Caco-2 (cell line): ENCODE measurements at regions not wholly inside any gene's neighbourhood (a gene's known extent, or its start where the extent isn't known, plus 50 kb on each side); places are given as distances from the start of the nearest gene placed in this dataset.

Experiments used
- BruUV-seq: library from RNA; stranded (reverse); fragments of 400-500 nt; replicated peaks from 2 replicates; lab custom pipeline; 2021; lab: Mats Ljungman, UMichigan
- CTCF ChIA-PET: fragments of 300-600 bp; sonication (Branson Sonifier 250); formaldehyde crosslinking; loops from one replicate; lab custom pipeline; 2022; ENCODE audit warnings: antibody characterized with exemption; lab: Charles Lee
- POLR2A ChIA-PET: fragments of 300-600 bp; sonication (Branson Sonifier 250); formaldehyde crosslinking; loops from one replicate; lab custom pipeline; 2022; ENCODE audit warnings: antibody characterized with exemption; lab: Charles Lee
- DNase-seq, 2 experiments: peaks; one replicate each; pipeline versions ENCODE4 v3.0.0 to v3.0.0-alpha.2; 2020 to 2022
- H3K27me3 ChIP-seq: replicated peaks from 2 replicates; pipeline ENCODE4 v1.6.0; 2011; ENCODE audit warnings: low read length; ENCODE audit not compliant: control insufficient read depth, insufficient read depth
- H3K36me3 ChIP-seq: 2 replicates; pipeline ENCODE4 v1.5.1; 2011; ENCODE audit warnings: low read length; ENCODE audit not compliant: control insufficient read depth, insufficient read depth
- H3K4me1 ChIP-seq: fragments of 250-450 bp; sonication (Bioruptor Pico); 2 replicates; pipeline ENCODE4 v1.5.1; 2020; ENCODE audit warnings: mild to moderate bottlenecking
- H3K4me3 ChIP-seq: 2 replicates; pipeline ENCODE4 v1.5.1; 2011; ENCODE audit warnings: low read depth, mild to moderate bottlenecking, control low read depth, low read length
- H3K9me3 ChIP-seq: fragments of 250-450 bp; sonication (Bioruptor Pico); 2 replicates; pipeline ENCODE4 v1.5.1; 2020; ENCODE audit warnings: mild to moderate bottlenecking, moderate library complexity
- H3K27ac Mint-ChIP-seq: one replicate; pipeline ENCODE4 v1.8.0; 2022; ENCODE audit warnings: mixed read lengths; ENCODE audit not compliant: unreplicated experiment
- H3K27me3 Mint-ChIP-seq: one replicate; pipeline ENCODE4 v1.8.0; 2022; ENCODE audit warnings: mixed read lengths; ENCODE audit not compliant: insufficient read depth, unreplicated experiment
- H3K36me3 Mint-ChIP-seq: one replicate; pipeline ENCODE4 v1.8.0; 2022; ENCODE audit warnings: mild to moderate bottlenecking, mixed read lengths; ENCODE audit not compliant: insufficient read depth, unreplicated experiment
- H3K4me1 Mint-ChIP-seq: one replicate; pipeline ENCODE4 v1.8.0; 2022; ENCODE audit warnings: low read depth, mixed read lengths; ENCODE audit not compliant: unreplicated experiment
- H3K4me3 Mint-ChIP-seq: one replicate; pipeline ENCODE4 v1.8.0; 2022; ENCODE audit warnings: mild to moderate bottlenecking, moderate library complexity, mixed read lengths; ENCODE audit not compliant: unreplicated experiment
- H3K9me3 Mint-ChIP-seq: one replicate; pipeline ENCODE4 v1.8.0; 2022; ENCODE audit warnings: mixed read lengths; ENCODE audit not compliant: unreplicated experiment
- intact Hi-C: fragments of 100-400 bp; cut with micrococcal nuclease; formaldehyde crosslinking; loops from one replicate; pipeline ENCODE4 v1.10.0; 2022; ENCODE audit not compliant: unreplicated experiment
- TF ChIP-seq, protein P1 (sequence below), 2 experiments: fragments of 200-600 bp in 1 of 2; IDR thresholded peaks; 1 replicate in 1 of 2; 2 replicates in 1 of 2; pipeline versions ENCODE4 v1.5.1 to v1.8.0; 2011 to 2022; ENCODE audit warnings: antibody characterized with exemption in 1 of 2, control low read depth in 1 of 2, inconsistent platforms in 1 of 2, low read depth in 1 of 2, low read length in 1 of 2, mild to moderate bottlenecking in 1 of 2, moderate library complexity in 1 of 2; ENCODE audit not compliant: insufficient read depth in 1 of 2, severe bottlenecking in 1 of 2, unreplicated experiment in 1 of 2

DNA sequence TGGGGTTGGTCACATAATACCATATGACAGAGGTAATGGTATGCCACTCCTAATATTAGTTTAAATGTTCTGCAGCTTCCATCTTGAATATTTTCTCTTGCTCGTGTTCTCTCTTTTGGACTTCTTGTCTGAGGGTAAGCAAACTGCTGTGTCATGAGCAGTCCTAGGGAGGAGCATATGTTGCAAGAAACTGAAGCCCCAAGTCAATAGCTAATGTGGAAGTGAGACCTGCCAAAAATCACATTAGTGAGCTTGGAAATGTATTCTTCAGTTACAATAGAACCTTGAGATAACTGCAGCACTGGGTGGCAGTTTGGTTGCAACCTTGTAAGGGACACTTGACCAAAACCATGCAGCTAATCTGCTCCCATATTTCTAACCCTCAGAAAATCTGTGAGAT, 178.2 kb upstream of the IMPG1 start:
- H3K27me3 ChIP-seq: no peaks in the 10 kb centered on the region
- H3K36me3 Mint-ChIP-seq: no peaks in the 10 kb centered on the region
- no peak overlapping the region for H3K27ac Mint-ChIP-seq
- no peak overlapping the region for H3K4me3 Mint-ChIP-seq
- BruUV-seq: no TSS peak
- no peak overlapping the region for H3K4me3 ChIP-seq
- no peaks in the 10 kb centered on the region for H3K36me3 ChIP-seq
- TF ChIP-seq, protein P1, sequence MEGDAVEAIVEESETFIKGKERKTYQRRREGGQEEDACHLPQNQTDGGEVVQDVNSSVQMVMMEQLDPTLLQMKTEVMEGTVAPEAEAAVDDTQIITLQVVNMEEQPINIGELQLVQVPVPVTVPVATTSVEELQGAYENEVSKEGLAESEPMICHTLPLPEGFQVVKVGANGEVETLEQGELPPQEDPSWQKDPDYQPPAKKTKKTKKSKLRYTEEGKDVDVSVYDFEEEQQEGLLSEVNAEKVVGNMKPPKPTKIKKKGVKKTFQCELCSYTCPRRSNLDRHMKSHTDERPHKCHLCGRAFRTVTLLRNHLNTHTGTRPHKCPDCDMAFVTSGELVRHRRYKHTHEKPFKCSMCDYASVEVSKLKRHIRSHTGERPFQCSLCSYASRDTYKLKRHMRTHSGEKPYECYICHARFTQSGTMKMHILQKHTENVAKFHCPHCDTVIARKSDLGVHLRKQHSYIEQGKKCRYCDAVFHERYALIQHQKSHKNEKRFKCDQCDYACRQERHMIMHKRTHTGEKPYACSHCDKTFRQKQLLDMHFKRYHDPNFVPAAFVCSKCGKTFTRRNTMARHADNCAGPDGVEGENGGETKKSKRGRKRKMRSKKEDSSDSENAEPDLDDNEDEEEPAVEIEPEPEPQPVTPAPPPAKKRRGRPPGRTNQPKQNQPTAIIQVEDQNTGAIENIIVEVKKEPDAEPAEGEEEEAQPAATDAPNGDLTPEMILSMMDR (IDR thresholded peaks at IDR 0.05; ENCODE audit: insufficient read depth in 1 of 2, low read depth in 1 of 2, low read length in 1 of 2, severe bottlenecking in 1 of 2, unreplicated experiment in 1 of 2): no peak
- H3K27me3 Mint-ChIP-seq: peaks cover 4% of the 10 kb centered on the region
- intact Hi-C loops: no loop called here
- H3K9me3 Mint-ChIP-seq: no peaks in the 10 kb centered on the region
- ChIA-PET CTCF (no interaction called here), POLR2A (no interaction called here)
- no peaks in the 10 kb centered on the region for H3K4me1 ChIP-seq
- no peaks in the 10 kb centered on the region for H3K9me3 ChIP-seq
- no peak for DNase-seq
- no peaks in the 10 kb centered on the region for H3K4me1 Mint-ChIP-seq

DNA sequence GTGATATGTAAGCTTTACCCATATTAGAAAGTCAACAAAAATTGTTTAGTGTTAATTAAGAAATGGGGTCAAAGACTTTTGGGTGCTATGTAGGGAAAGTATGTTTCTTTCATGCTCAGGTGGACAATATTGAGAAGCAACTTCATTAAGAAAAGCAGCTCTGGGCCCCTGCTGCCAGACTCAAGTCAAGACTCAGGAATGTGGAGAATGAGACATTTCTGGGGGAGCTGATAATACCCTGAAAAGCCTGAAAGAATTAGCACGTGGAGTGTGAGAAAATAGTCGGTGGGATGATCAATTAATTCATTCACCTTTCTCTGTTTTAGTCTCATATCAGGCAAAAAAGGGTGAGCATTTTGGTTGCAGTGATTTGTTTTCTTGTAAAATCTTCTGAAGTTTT, 175.1 kb upstream of the IMPG1 start:
- H3K4me1 Mint-ChIP-seq: no peaks in the 10 kb centered on the region
- intact Hi-C loops: no loop called here
- H3K4me1 ChIP-seq: no peaks in the 10 kb centered on the region
- CTCF ChIA-PET: no interaction called here
- BruUV-seq: no TSS peak
- POLR2A ChIA-PET: no interaction called here
- no peak for DNase-seq
- H3K27ac Mint-ChIP-seq: no peak overlapping the region
- H3K27me3 Mint-ChIP-seq: peaks cover 4% of the 10 kb centered on the region
- no peaks in the 10 kb centered on the region for H3K9me3 Mint-ChIP-seq
- H3K27me3 ChIP-seq: no peaks in the 10 kb centered on the region
- H3K36me3 Mint-ChIP-seq: no peaks in the 10 kb centered on the region
- no peaks in the 10 kb centered on the region for H3K36me3 ChIP-seq
- H3K4me3 Mint-ChIP-seq: no peak overlapping the region
- TF ChIP-seq, protein P1 (IDR thresholded peaks at IDR 0.05; ENCODE audit: insufficient read depth in 1 of 2, low read depth in 1 of 2, low read length in 1 of 2, severe bottlenecking in 1 of 2, unreplicated experiment in 1 of 2): no peak
- no peak overlapping the region for H3K4me3 ChIP-seq
- no peaks in the 10 kb centered on the region for H3K9me3 ChIP-seq

DNA sequence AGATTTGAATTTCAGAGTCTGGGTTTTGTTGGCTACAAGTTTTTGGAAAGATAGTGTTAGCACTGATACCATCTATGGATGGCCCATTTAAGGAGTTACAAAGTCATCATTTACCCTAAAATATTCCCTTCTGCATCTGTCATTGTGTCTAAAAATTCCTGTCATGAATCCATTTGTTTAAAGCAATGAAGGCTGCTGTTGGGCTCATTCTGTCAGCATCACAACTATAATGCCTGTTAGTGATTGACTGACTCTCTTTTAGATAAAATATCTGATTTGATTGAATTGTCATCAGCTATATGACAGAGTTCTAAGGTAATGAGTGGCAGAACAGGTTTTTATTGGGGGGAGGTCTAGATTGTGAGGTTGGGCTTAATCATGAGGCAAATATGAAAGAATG, 167.6 kb upstream of the IMPG1 start:
- no peaks in the 10 kb centered on the region for H3K36me3 Mint-ChIP-seq
- no peak for DNase-seq

More for the DNA sequence above, 167.6 kb upstream of the IMPG1 start:
- Histone ChIP-seq H3K36me3 (no peaks in the 10 kb centered on the region), H3K4me3 (no peak overlapping the region), H3K9me3 (no peaks in the 10 kb centered on the region), H3K4me1 (no peaks in the 10 kb centered on the region), H3K27me3 (no peaks in the 10 kb centered on the region)
- Mint-ChIP-seq H3K4me3 (no peak overlapping the region), H3K4me1 (no peaks in the 10 kb centered on the region), H3K27ac (no peak overlapping the region), H3K27me3 (no peaks in the 10 kb centered on the region), H3K9me3 (no peaks in the 10 kb centered on the region)
- intact Hi-C loops: no loop called here
- BruUV-seq: no TSS peak
- ChIA-PET CTCF (no interaction called here), POLR2A (no interaction called here)
- TF ChIP-seq, protein P1 (IDR thresholded peaks at IDR 0.05; ENCODE audit: insufficient read depth in 1 of 2, low read depth in 1 of 2, low read length in 1 of 2, severe bottlenecking in 1 of 2, unreplicated experiment in 1 of 2): no peak
